SK-N-SH (cell line): ENCODE measurements at regions not wholly inside any gene's neighbourhood (a gene's known extent, or its start where the extent isn't known, plus 50 kb on each side); places are given as distances from the start of the nearest gene placed in this dataset.

Experiments
- CHD2 ChIP-seq: fragments of 150-350 bp; IDR thresholded peaks from 2 replicates; pipeline ENCODE4 v1.6.1; 2018; ENCODE audit warnings: low read length; ENCODE audit not compliant: partially characterized antibody
- EP300 ChIP-seq, 2 experiments: IDR thresholded peaks; 2 replicates each; pipeline versions ENCODE4 v1.4.0 to v1.6.1; 2012; ENCODE audit warnings: borderline replicate concordance in 1 of 2, low read depth in 1 of 2, low read length in 1 of 2
- GABPA ChIP-seq: IDR thresholded peaks from 2 replicates; pipeline ENCODE4 v1.4.0; 2012; ENCODE audit warnings: low read depth, mild to moderate bottlenecking
- JUND ChIP-seq: IDR thresholded peaks from 2 replicates; pipeline ENCODE4 v1.4.0; 2012
- NRF1 ChIP-seq: IDR thresholded peaks from 2 replicates; pipeline ENCODE4 v1.6.1; 2012; ENCODE audit warnings: low read depth, mild to moderate bottlenecking, low read length
- PBX3 ChIP-seq: IDR thresholded peaks from 2 replicates; pipeline ENCODE4; 2012
- POLR2AphosphoS5 ChIP-seq: IDR thresholded peaks from 2 replicates; pipeline ENCODE4 v1.6.1; 2012; ENCODE audit warnings: low read depth, low read length
- RCOR1 ChIP-seq: fragments of 150-350 bp; IDR thresholded peaks from 2 replicates; pipeline ENCODE4 v1.6.1; 2017; ENCODE audit warnings: antibody characterized with exemption, low read length
- REST ChIP-seq: IDR thresholded peaks from 2 replicates; pipeline ENCODE4 v1.6.1; 2012; ENCODE audit warnings: mild to moderate bottlenecking, low read depth, low read length, moderate library complexity
- SMC3 ChIP-seq: IDR thresholded peaks from 2 replicates; pipeline ENCODE4 v1.6.1; 2012; ENCODE audit warnings: low read depth, low read length, improper control_type of control experiment
- TF ChIP-seq, protein P1 (sequence below): fragments of 200-600 bp; sonication (generic); IDR thresholded peaks from 2 replicates; pipeline ENCODE4 v1.6.1; 2017; ENCODE audit warnings: antibody characterized with exemption, mild to moderate bottlenecking, moderate library complexity

DNA sequence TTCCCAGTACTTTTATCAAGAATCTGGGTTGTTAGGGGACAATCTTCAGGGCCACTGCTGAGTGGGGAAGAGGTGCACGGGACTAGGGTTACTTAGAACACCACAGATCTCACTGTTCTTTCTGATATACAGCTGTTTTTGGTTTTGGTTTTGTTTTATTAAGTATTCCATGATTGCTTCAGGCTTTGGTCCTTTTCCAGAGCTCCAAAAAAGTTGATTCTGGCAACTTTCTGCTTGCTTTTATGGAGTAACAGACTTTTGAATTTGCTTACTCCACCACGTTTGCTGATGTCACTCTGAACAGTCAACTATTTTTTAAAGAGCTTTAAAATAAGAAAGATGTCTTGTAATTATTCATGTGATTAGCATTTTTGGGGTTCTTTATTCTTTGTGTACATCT, 368.1 kb upstream of the FOXG1 start:
- no peak for TF ChIP-seq CHD2
- no peak for TF ChIP-seq RCOR1
- no peak for TF ChIP-seq PBX3
- TF ChIP-seq, protein P1, sequence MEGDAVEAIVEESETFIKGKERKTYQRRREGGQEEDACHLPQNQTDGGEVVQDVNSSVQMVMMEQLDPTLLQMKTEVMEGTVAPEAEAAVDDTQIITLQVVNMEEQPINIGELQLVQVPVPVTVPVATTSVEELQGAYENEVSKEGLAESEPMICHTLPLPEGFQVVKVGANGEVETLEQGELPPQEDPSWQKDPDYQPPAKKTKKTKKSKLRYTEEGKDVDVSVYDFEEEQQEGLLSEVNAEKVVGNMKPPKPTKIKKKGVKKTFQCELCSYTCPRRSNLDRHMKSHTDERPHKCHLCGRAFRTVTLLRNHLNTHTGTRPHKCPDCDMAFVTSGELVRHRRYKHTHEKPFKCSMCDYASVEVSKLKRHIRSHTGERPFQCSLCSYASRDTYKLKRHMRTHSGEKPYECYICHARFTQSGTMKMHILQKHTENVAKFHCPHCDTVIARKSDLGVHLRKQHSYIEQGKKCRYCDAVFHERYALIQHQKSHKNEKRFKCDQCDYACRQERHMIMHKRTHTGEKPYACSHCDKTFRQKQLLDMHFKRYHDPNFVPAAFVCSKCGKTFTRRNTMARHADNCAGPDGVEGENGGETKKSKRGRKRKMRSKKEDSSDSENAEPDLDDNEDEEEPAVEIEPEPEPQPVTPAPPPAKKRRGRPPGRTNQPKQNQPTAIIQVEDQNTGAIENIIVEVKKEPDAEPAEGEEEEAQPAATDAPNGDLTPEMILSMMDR = no peak
- no peak for TF ChIP-seq POLR2AphosphoS5
- TF ChIP-seq JUND = no peak
- no peak for TF ChIP-seq REST
- TF ChIP-seq EP300 (IDR thresholded peaks at IDR 0.05; ENCODE audit: borderline replicate concordance in 1 of 2, low read depth in 1 of 2, low read length in 1 of 2) = no peak
- TF ChIP-seq NRF1 = no peak
- TF ChIP-seq GABPA = no peak
- no peak for TF ChIP-seq SMC3
